Keratinocyte (primary cell): ENCODE measurements at regions not wholly inside any gene's neighbourhood (a gene's known extent, or its start where the extent isn't known, plus 50 kb on each side); places are given as distances from the start of the nearest gene placed in this dataset.

Source experiments
- DNase-seq: peaks from one replicate; pipeline ENCODE4 v3.0.0-alpha.2; 2011; ENCODE audit warnings: low read depth, missing footprints, low spot score
- FAIRE-seq: peaks from 2 replicates; lab custom pipeline; 2011; peaks lifted over from hg19 to GRCh38; lab: Jason Lieb, UNC
- H2AFZ ChIP-seq: 2 replicates; pipeline ENCODE4 v1.6.0; 2012; ENCODE audit warnings: low read length, control low read depth, inconsistent platforms; ENCODE audit not compliant: control insufficient read depth
- H3K27ac ChIP-seq: 2 replicates; pipeline ENCODE4 v1.5.1; 2011; ENCODE audit warnings: low read length; ENCODE audit not compliant: control insufficient read depth, insufficient read depth
- H3K27me3 ChIP-seq: 3 replicates; pipeline ENCODE4 v1.6.0; 2011; ENCODE audit warnings: low read length; ENCODE audit not compliant: control insufficient read depth, insufficient read depth; ENCODE audit errors: extremely low read depth
- H3K36me3 ChIP-seq, 2 experiments: 2 replicates in 1 of 2; 3 replicates in 1 of 2; pipeline ENCODE4 v1.5.1; 2011; ENCODE audit warnings: low read length in 2 of 2, mild to moderate bottlenecking in 1 of 2; ENCODE audit not compliant: control insufficient read depth in 2 of 2, insufficient read depth in 2 of 2; ENCODE audit errors: extremely low read depth in 1 of 2
- H3K4me1 ChIP-seq: 3 replicates; pipeline ENCODE4 v1.5.1; 2011; ENCODE audit warnings: low read length; ENCODE audit not compliant: control insufficient read depth, insufficient read depth; ENCODE audit errors: extremely low read depth
- H3K4me2 ChIP-seq: 3 replicates; pipeline ENCODE4 v1.6.0; 2011; ENCODE audit warnings: low read depth, low read length; ENCODE audit not compliant: control insufficient read depth, insufficient read depth; ENCODE audit errors: extremely low read depth
- H3K4me3 ChIP-seq, 3 experiments: fragments of 200-600 bp in 1 of 3; sonication (generic) in 1 of 3; 2 replicates in 2 of 3; 3 replicates in 1 of 3; pipeline ENCODE4 v1.5.1; 2011 to 2016; ENCODE audit warnings: low read length in 3 of 3, mild to moderate bottlenecking in 3 of 3, control low read depth in 2 of 3, inconsistent platforms in 1 of 3, low read depth in 1 of 3, mixed read lengths in 1 of 3, mixed run types in 1 of 3, moderate library complexity in 1 of 3; ENCODE audit not compliant: control insufficient read depth in 2 of 3, insufficient read depth in 2 of 3; ENCODE audit errors: extremely low read depth in 1 of 3
- H3K79me2 ChIP-seq: 2 replicates; pipeline ENCODE4 v1.6.0; 2012; ENCODE audit warnings: low read length; ENCODE audit not compliant: control insufficient read depth, insufficient read depth
- H3K9ac ChIP-seq: 3 replicates; pipeline ENCODE4 v1.6.0; 2011; ENCODE audit warnings: low read length; ENCODE audit not compliant: control insufficient read depth, insufficient read depth; ENCODE audit errors: extremely low read depth
- H3K9me1 ChIP-seq: 3 replicates; pipeline ENCODE4 v1.6.0; 2011; ENCODE audit warnings: low read length; ENCODE audit not compliant: control insufficient read depth, insufficient read depth; ENCODE audit errors: extremely low read depth
- H3K9me3 ChIP-seq: 2 replicates; pipeline ENCODE4 v1.5.1; 2012; ENCODE audit warnings: low read depth, low read length; ENCODE audit not compliant: control insufficient read depth
- H4K20me1 ChIP-seq: 3 replicates; pipeline ENCODE4 v1.6.0; 2011; ENCODE audit warnings: low read length; ENCODE audit not compliant: control insufficient read depth, insufficient read depth; ENCODE audit errors: extremely low read depth
- CTCF ChIP-seq, 3 experiments: IDR thresholded peaks in 1 of 3; conservative IDR thresholded peaks in 1 of 3; optimal IDR thresholded peaks in 1 of 3; 2 replicates in 2 of 3; 3 replicates in 1 of 3; pipeline versions ENCODE3 to v1.5.1; 2011; ENCODE audit warnings: low read length in 3 of 3, mild to moderate bottlenecking in 3 of 3, moderate library complexity in 2 of 3, control low read depth in 1 of 3, inconsistent platforms in 1 of 3; ENCODE audit not compliant: insufficient read depth in 2 of 3; ENCODE audit errors: extremely low read depth in 1 of 3
- EZH2 ChIP-seq: IDR thresholded peaks from one replicate; pipeline ENCODE4 v1.6.1; 2012; ENCODE audit warnings: inconsistent platforms, mild to moderate bottlenecking, low read length, moderate library complexity
- dilution Hi-C: fragments of 300-500 bp; cut with MboI; formaldehyde crosslinking; loops from one replicate; pipeline ENCODE4 v1.7.0; 2020; ENCODE audit warnings: low sequenced_read_pairs; ENCODE audit not compliant: extremely low pct_ligation_motif_present

- Histone ChIP-seq H3K4me1 (no peaks in the 10 kb centered on the region), H3K36me3 (no peaks in the 10 kb centered on the region), H3K27me3 (no peaks in the 10 kb centered on the region), H3K4me3 (no peak overlapping the region), H3K79me2 (no peaks in the 10 kb centered on the region), H3K9me3 (peaks cover 2% of the 10 kb centered on the region), H4K20me1 (no peaks in the 10 kb centered on the region), H3K4me2 (no peak overlapping the region), H3K9ac (no peak overlapping the region), H3K9me1 (no peaks in the 10 kb centered on the region), H3K27ac (no peak overlapping the region), H2AFZ (no peak overlapping the region)
- TF ChIP-seq CTCF (optimal IDR thresholded peaks at IDR 0.05 in 1 of 3, IDR thresholded peaks at IDR 0.05 in 1 of 3, conservative IDR thresholded peaks at IDR 0.05 in 1 of 3; ENCODE audit: extremely low read depth in 1 of 3, insufficient read depth in 2 of 3, low read length in 3 of 3) (no peak), EZH2 (no peak)
- DNase-seq (no peak), FAIRE-seq (no peak)
- dilution Hi-C loops, result no loop called here
These were observed 129.1 kb upstream of the THY1 start for GRCh38 chr11:119552106-119552485.

DNA sequence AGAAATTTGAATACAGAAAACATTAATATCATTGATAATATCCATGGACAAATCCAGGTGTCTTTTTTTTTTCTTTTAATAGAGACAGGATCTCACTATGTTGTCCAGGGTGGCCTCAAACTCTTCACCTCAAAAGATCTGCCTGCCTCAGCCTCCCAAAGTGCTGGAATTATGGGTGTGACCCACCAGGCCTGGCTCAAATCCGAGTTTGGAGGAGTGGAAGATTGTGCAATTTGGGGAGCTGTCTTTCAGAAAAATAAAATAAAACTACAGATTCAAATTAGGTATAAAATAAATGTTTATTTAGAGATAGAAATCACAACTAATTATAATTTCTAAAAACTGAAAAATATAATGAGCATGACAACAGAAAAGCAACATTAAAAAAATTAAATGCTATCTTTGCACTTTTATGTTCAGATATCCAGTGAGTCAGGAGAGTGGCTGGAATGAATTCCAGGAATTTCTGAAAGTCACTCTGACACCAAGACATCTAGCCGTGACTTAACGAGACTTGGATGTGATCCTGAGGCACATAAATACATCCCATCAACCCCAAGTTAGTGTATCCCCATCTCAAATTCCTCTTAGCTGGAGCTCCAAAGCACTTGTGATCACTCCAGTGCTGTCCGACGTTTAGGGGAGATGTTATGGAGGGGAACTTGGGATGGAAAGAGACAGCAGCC, 128.6 kb upstream of the THY1 start:
- H3K4me2 ChIP-seq, result no peak overlapping the region
- H3K4me3 ChIP-seq, result no peak overlapping the region
- no peaks in the 10 kb centered on the region for H3K36me3 ChIP-seq
- peaks cover 3% of the 10 kb centered on the region for H3K9me3 ChIP-seq
- H3K4me1 ChIP-seq, result no peaks in the 10 kb centered on the region
- TF ChIP-seq CTCF (optimal IDR thresholded peaks at IDR 0.05 in 1 of 3, IDR thresholded peaks at IDR 0.05 in 1 of 3, conservative IDR thresholded peaks at IDR 0.05 in 1 of 3; ENCODE audit: extremely low read depth in 1 of 3, insufficient read depth in 2 of 3, low read length in 3 of 3) (no peak), EZH2 (no peak)
- H3K27me3 ChIP-seq, result no peaks in the 10 kb centered on the region
- no peak overlapping the region for H2AFZ ChIP-seq
- dilution Hi-C loops, result no loop called here
- FAIRE-seq (no peak), DNase-seq (no peak)
- H3K9me1 ChIP-seq, result no peaks in the 10 kb centered on the region
- H4K20me1 ChIP-seq, result no peaks in the 10 kb centered on the region
- H3K27ac ChIP-seq, result no peak overlapping the region
- no peak overlapping the region for H3K9ac ChIP-seq
- no peaks in the 10 kb centered on the region for H3K79me2 ChIP-seq
